ENCODE measurements at regions not wholly inside any gene's neighbourhood (a gene's known extent, or its start where the extent isn't known, plus 50 kb on each side); places are given as distances from the start of the nearest gene placed in this dataset.
A peak's percentile ranks its signal among the peaks of the same experiment; 100 is the strongest.
"Not testable (repeated sequence)": the region's sequence is repeated elsewhere in the genome, so short reads cannot be mapped to it uniquely, and the experiment has no call there.

DNA sequence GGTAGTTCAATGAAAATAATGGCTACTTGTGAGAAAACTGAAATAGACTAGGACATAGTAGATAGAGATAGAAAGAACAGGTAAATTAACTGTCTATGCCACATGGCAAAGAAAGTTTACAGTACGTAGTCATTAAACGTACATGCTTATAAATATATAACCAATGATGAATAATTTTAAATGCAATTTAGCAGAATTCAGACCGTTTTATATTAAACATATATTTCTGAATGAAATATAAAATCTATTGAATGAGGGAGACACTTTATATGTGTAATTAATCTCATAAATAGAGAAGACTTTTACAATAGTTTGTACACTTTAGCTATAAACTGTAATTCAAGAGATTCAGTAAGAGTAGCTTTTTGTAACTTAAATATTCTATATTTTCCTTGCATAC is 124.4 kb upstream of the VPREB1 start:
- Histone ChIP-seq H3K27ac (ENCODE audit: low read length) (no peak overlapping the region), H3K27me3 (ENCODE audit: low read depth, low read length) (0 out of 2 replicates have a peak, but pooled peaks cover 3% of the 10 kb centered on the region), H3K36me3 (replicated peaks; ENCODE audit: low read depth, low read length) (no peaks in the 10 kb centered on the region), H3K4me1 (ENCODE audit: low read length) (no peaks in the 10 kb centered on the region), H3K9me3 (ENCODE audit: insufficient read depth, low read length) (no peaks in the 10 kb centered on the region), H3K4me2 (ENCODE audit: low read length) (no peak overlapping the region), H3K9ac (ENCODE audit: low read length) (no peak overlapping the region), H4K20me1 (ENCODE audit: insufficient read depth, low read length) (no peaks in the 10 kb centered on the region), H2AFZ (ENCODE audit: low read depth, low read length) (no peak overlapping the region), H3K79me2 (ENCODE audit: low read length) (no peaks in the 10 kb centered on the region), H3K4me3 (ENCODE audit: low read length) (no peak overlapping the region)
- TF ChIP-seq EZH2phosphoT487 (IDR thresholded peaks at IDR 0.05; ENCODE audit: low read depth), result no peak
- TF ChIP-seq, protein P1, sequence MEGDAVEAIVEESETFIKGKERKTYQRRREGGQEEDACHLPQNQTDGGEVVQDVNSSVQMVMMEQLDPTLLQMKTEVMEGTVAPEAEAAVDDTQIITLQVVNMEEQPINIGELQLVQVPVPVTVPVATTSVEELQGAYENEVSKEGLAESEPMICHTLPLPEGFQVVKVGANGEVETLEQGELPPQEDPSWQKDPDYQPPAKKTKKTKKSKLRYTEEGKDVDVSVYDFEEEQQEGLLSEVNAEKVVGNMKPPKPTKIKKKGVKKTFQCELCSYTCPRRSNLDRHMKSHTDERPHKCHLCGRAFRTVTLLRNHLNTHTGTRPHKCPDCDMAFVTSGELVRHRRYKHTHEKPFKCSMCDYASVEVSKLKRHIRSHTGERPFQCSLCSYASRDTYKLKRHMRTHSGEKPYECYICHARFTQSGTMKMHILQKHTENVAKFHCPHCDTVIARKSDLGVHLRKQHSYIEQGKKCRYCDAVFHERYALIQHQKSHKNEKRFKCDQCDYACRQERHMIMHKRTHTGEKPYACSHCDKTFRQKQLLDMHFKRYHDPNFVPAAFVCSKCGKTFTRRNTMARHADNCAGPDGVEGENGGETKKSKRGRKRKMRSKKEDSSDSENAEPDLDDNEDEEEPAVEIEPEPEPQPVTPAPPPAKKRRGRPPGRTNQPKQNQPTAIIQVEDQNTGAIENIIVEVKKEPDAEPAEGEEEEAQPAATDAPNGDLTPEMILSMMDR (IDR thresholded peaks at IDR 0.05; ENCODE audit: low read depth, low read length), result no peak

DNA sequence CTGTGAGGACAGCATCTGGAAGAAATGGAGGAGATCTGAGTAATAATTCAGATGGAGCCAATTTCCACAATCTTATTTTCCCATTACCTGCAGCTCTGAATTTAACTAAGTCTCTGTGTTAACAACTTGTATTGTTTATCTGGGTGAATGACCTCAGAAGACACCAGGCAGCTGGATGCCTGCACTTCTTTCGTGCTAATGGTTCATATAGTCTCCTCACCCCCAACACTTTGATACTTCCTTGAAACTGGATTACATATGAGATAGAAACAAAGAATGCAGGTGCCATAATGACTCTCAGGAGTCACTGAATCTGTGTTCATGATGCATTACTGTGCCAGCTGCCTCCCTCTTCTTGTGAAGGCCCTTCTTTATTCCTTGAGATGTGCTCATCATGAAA is 125.6 kb upstream of the VPREB1 start:
- Histone ChIP-seq H3K79me2 (ENCODE audit: low read length) (no peaks in the 10 kb centered on the region), H3K9me3 (ENCODE audit: insufficient read depth, low read length) (no peaks in the 10 kb centered on the region), H3K4me3 (ENCODE audit: low read length) (no peak overlapping the region), H3K9ac (ENCODE audit: low read length) (no peak overlapping the region), H4K20me1 (ENCODE audit: insufficient read depth, low read length) (no peaks in the 10 kb centered on the region), H3K27ac (ENCODE audit: low read length) (no peak overlapping the region), H3K4me1 (ENCODE audit: low read length) (no peaks in the 10 kb centered on the region), H2AFZ (ENCODE audit: low read depth, low read length) (no peak overlapping the region), H3K36me3 (replicated peaks; ENCODE audit: low read depth, low read length) (no peaks in the 10 kb centered on the region), H3K4me2 (ENCODE audit: low read length) (no peak overlapping the region), H3K27me3 (ENCODE audit: low read depth, low read length) (0 out of 2 replicates have a peak, but pooled peaks cover 3% of the 10 kb centered on the region)
- no peak for TF ChIP-seq EZH2phosphoT487 (IDR thresholded peaks at IDR 0.05; ENCODE audit: low read depth)
- TF ChIP-seq, protein P1 (IDR thresholded peaks at IDR 0.05; ENCODE audit: low read depth, low read length), result no peak

DNA sequence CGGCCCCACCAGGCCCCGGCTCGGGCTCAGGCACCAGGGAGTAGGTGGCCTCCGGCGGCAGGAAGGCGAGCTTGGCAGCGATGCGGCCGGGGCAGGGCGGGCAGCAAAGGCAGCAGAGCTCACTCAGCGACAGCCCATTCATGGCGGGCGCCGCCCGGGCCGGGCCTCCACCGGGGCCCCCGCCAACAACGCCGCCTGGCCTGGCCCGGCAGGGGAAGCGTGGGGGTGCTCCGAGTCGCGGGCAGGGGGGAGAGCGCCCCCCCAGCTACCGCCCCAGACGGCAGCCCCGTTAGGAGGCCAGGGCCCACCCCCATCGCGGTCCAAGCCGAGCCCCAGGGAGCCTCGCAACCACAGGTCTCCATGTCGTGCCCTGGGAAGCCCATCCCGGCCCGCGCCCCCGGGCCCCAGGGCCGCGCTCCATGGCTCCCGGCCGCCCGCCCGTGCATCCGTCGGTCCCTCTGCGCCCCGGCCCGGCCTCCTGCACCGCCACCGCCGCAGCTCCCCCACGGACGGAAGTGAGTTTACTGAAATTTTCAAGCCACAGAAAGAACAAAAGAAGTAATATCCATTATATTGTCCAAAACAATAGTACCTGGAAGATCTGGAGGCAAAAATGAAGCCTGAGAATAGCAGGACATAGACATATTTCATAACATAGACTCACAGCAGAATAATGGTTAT is 126.6 kb upstream of the VPREB1 start:
- Histone ChIP-seq H3K9ac (ENCODE audit: low read length) (peak overlapping the region; percentile 39), H2AFZ (ENCODE audit: low read depth, low read length) (peak overlapping the region; percentile 72), H3K4me3 (ENCODE audit: low read length) (peak overlapping the region; percentile 73), H3K4me2 (ENCODE audit: low read length) (peak overlapping the region; percentile 56)
- H3K27ac ChIP-seq (ENCODE audit: low read length); H3K9me3 ChIP-seq (ENCODE audit: insufficient read depth, low read length); H3K36me3 ChIP-seq (replicated peaks; ENCODE audit: low read depth, low read length); H3K4me1 ChIP-seq (ENCODE audit: low read length); H3K27me3 ChIP-seq (ENCODE audit: low read depth, low read length); H4K20me1 ChIP-seq (ENCODE audit: insufficient read depth, low read length); H3K79me2 ChIP-seq (ENCODE audit: low read length): not testable (repeated sequence)

DNA sequence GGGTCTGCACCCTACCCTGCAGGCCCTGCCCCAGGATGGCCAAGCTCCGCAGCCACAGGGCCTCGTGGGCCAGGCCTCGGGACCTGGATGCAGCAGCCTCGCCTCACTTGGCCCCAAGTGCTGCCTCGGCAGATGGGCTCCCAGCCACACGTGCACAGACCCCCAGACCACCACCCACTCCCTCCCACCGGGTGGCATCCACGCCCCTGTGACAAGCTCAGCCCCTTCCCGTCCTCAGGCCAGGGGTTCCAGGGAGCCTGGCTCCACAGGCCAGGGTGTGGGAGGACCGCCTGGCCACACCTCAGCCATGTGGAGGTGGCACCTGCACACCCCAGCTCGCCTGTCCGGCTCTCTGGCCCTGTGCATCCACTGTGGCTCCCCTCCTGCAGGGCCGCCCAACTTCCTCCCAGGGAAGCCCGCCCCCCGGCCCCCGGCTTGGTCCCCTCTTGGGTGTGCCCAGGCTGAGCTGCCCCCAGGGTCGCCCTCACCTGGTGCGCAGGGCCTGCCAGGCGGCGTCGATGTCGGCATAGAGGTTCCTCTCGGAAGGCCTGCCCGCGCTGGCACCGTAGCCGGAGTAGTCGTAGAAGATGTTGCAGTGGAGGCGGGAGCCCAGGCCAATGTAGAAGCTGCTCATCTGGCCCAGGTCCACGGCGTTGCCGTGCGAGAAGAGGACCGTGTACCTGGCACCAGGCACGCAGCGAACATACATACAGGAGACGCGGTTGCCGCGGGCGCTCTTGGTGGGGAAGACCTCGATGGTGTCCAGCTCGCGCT is 127.4 kb upstream of the VPREB1 start:
- H3K9me3 ChIP-seq (ENCODE audit: insufficient read depth, low read length); H3K4me3 ChIP-seq (ENCODE audit: low read length); H3K4me2 ChIP-seq (ENCODE audit: low read length); H3K9ac ChIP-seq (ENCODE audit: low read length); H3K36me3 ChIP-seq (replicated peaks; ENCODE audit: low read depth, low read length); H2AFZ ChIP-seq (ENCODE audit: low read depth, low read length); H3K79me2 ChIP-seq (ENCODE audit: low read length); H3K27me3 ChIP-seq (ENCODE audit: low read depth, low read length); H3K27ac ChIP-seq (ENCODE audit: low read length); H4K20me1 ChIP-seq (ENCODE audit: insufficient read depth, low read length): not testable (repeated sequence)
- H3K4me1 ChIP-seq (ENCODE audit: low read length), result peaks cover 12% of the 10 kb centered on the region

DNA sequence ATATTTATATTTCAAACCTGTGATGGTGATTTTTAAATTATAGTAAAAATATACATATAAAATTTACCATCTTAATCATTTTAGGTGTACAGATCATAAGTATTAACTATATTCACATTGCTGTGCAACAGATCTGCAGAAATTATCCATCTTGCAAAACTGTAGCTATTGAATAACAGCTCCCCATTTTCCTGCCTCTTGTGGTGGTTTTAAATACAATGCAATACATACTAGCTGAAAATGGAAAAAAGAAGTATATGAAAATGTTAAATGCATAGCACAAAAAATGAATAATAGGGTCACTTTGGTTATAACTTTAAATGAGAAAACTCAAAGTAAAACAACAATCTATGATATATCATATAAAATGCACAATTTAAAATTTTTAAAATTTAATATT is 130.9 kb upstream of the VPREB1 start:
- no peaks in the 10 kb centered on the region for H3K36me3 ChIP-seq (replicated peaks; ENCODE audit: low read depth, low read length)
- H3K4me1 ChIP-seq (ENCODE audit: low read length), result peaks cover 41% of the 10 kb centered on the region
- no peak overlapping the region for H2AFZ ChIP-seq (ENCODE audit: low read depth, low read length)
- H3K9me3 ChIP-seq (ENCODE audit: insufficient read depth, low read length), result no peaks in the 10 kb centered on the region
- no peak overlapping the region for H3K4me3 ChIP-seq (ENCODE audit: low read length)
- H3K4me2 ChIP-seq (ENCODE audit: low read length), result no peak overlapping the region
- no peaks in the 10 kb centered on the region for H4K20me1 ChIP-seq (ENCODE audit: insufficient read depth, low read length)
- H3K9ac ChIP-seq (ENCODE audit: low read length), result no peak overlapping the region
- H3K27me3 ChIP-seq (ENCODE audit: low read depth, low read length), result no peaks in the 10 kb centered on the region
- H3K79me2 ChIP-seq (ENCODE audit: low read length), result no peaks in the 10 kb centered on the region
- no peak overlapping the region for H3K27ac ChIP-seq (ENCODE audit: low read length)
- TF ChIP-seq EZH2phosphoT487 (IDR thresholded peaks at IDR 0.05; ENCODE audit: low read depth), result no peak
- TF ChIP-seq, protein P1 (IDR thresholded peaks at IDR 0.05; ENCODE audit: low read depth, low read length), result no peak
